Cardiac fibroblast (primary cell): ENCODE measurements at regions not wholly inside any gene's neighbourhood (a gene's known extent, or its start where the extent isn't known, plus 50 kb on each side); places are given as distances from the start of the nearest gene placed in this dataset.

Experiments
- DNase-seq, 2 donors: peaks; one replicate each; pipeline versions ENCODE4 v3.0.0 to v3.0.0-alpha.2; 2010; ENCODE audit warnings: low read depth in 2 of 2
- H3K4me3 ChIP-seq, 2 donors: replicated peaks in 1 of 2; 1 replicate in 1 of 2; 2 replicates in 1 of 2; pipeline ENCODE4 v1.5.1; 2011; ENCODE audit warnings: low read depth in 2 of 2, low read length in 2 of 2, mild to moderate bottlenecking in 2 of 2, moderate library complexity in 1 of 2
- TF ChIP-seq, protein P1 (sequence below): IDR thresholded peaks from one replicate; pipeline ENCODE4 v1.5.1; 2011; ENCODE audit warnings: low read depth, mild to moderate bottlenecking, low read length, inconsistent platforms

DNA sequence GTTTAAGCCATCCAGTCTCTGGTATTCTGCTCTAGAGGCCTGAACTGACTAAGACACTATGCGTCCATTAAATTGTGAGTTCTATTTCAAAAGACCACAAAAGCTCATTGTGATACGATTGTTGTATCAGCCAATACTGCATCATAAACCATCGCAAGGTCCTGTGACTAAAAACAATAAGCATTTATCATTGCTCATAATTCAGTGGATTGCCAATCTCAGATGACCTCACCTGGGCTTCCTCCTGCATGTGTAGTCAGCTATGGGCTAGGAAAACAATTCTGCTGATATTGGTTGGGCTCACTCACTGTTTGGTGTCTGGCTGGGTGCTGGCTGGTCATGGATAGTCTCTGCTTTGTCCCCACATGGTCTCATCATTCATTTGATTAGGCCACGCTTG is 592.7 kb upstream of the BTBD3 start:
- no peak overlapping the region for H3K4me3 ChIP-seq
- TF ChIP-seq, protein P1, sequence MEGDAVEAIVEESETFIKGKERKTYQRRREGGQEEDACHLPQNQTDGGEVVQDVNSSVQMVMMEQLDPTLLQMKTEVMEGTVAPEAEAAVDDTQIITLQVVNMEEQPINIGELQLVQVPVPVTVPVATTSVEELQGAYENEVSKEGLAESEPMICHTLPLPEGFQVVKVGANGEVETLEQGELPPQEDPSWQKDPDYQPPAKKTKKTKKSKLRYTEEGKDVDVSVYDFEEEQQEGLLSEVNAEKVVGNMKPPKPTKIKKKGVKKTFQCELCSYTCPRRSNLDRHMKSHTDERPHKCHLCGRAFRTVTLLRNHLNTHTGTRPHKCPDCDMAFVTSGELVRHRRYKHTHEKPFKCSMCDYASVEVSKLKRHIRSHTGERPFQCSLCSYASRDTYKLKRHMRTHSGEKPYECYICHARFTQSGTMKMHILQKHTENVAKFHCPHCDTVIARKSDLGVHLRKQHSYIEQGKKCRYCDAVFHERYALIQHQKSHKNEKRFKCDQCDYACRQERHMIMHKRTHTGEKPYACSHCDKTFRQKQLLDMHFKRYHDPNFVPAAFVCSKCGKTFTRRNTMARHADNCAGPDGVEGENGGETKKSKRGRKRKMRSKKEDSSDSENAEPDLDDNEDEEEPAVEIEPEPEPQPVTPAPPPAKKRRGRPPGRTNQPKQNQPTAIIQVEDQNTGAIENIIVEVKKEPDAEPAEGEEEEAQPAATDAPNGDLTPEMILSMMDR, result no peak
- peak in 1 of 2 donors; percentile 14 for DNase-seq

DNA sequence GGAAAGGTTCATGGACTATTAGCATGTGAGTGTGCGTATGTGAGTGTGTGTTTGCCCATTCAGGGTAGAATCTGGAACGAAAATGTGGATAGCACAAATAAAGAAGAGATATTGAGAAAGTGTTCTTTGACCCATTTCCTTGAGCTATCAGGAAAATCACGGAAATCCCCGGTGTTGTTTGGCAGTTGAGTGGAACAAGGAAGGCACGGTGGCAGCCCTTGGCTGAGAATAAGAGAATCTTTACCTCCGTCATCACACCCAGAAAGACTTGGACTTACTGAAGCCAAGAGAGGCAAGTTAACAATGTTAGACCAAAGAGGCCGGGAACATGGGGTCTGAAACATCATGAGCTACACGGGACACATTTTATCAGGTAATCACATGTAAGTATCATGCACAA is 588.9 kb upstream of the BTBD3 start:
- TF ChIP-seq, protein P1, result no peak
- DNase-seq, result no peak
- H3K4me3 ChIP-seq, result no peak overlapping the region

DNA sequence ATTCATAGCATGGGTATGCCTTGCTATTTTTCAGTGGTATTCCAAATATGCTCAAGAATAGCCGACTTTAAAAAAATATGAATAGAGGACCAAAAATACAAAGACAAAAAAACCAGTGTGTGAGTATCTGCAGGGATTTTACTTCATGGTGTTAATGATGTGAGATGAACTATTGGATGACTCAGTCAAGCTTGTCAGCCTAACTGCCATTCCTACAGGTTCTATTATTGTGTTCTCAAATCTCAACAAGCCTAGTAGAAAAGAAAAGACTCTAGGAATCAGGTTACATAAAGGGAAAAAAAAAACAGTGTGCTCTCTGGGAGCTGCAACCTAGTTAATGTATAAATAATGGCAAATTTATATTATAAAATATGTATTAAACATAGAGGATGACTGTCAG is 588.4 kb upstream of the BTBD3 start:
- no peak overlapping the region for H3K4me3 ChIP-seq
- TF ChIP-seq, protein P1, result no peak
- DNase-seq, result no peak

DNA sequence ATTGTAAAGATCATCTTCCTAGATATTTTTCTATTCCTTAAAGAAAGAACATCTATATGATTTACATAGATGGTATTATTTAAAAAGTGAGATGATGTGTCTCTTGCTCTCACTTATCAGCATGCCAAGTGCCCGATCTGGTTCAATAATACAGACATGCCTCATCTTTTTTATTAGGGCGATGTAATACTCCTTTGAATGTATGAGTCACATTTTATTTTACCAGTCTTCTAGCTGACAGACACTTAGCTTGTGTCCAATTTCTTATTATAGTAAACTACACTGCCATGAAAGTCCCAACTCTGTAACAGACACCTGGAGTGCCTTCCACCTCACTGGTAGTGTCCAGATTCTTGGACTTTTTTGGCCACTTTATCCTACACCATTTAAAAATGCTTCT is 586.6 kb upstream of the BTBD3 start:
- H3K4me3 ChIP-seq, result no peak overlapping the region
- DNase-seq, result no peak
- TF ChIP-seq, protein P1, result no peak

DNA sequence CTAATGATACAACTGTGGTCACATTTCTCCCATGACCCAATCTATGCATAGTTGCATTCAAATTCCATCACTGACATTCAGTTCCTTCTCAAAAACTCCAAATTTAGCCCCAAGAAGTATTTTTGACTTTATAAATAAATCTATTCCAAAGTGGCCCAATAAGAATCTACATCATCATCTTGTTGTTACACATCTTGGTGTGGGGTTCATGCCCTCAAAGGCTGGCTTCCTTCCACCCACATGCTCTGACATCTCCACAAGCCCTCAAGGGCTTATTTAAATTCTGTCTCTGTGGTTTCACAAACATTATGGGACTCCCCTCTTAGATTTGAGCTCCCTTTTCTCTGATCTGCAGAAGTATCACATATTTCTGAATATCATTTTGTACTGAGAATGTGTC is 585.3 kb upstream of the BTBD3 start:
- H3K4me3 ChIP-seq, result no peak overlapping the region
- TF ChIP-seq, protein P1, result no peak
- peak in 1 of 2 donors; percentile 3 for DNase-seq

DNA sequence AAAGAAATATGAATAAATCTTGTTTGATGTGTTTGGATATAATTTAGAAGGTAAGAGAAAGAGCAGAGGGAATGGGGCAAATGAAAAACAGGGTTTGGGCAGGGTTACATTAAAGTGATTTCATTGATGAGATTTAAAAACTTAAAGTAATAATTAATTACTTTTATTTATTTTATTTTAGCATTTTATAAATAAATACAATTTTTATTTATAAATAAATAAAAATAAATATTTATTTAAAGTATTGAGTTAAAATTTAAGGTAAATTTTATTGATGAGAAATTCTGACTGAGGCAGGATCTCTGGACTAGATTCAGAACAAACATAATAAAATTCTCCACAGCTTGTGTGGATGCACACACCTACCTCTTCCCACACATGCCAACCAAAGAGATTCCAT is 584.1 kb upstream of the BTBD3 start:
- DNase-seq, result no peak
- TF ChIP-seq, protein P1, result no peak
- no peak overlapping the region for H3K4me3 ChIP-seq

DNA sequence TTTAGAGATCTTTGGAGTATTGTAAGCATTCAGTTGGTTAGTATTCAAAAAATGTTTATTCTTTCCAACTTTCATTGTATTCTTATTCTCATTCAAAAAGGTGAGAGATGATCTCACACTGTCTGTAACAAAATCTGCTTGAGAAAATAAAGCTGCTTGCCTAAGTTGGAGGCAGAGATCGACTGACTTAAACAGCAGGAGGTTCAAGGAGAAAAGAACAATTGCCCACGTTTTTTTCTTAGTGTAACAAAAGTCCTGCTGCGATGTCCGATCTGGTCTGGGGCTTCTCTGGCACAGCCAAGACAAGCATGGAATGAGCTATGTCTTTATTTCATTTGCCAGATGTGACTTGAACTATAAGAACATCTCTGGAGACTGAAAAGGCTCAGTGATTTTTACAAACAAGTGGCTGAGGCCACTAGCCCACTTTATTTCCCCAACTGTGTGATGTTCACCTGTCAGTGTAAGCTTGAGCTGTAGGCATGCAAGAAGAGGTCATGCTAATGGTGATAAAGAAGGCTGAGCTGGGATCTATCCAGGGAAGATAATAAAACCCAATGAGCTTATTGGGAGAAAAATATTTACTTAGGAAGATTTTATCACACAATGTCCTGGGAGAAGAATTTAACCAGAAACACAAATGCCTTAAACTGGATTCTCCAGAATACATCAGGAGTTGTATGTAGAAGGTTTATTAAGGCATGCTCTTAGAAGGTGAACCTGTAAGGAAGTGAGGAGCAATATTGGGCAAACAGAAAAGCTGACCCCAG is 580.1 kb upstream of the BTBD3 start:
- TF ChIP-seq, protein P1, result no peak
- H3K4me3 ChIP-seq, result no peak overlapping the region
- DNase-seq, result no peak
